OCI-LY7 (cell line): ENCODE measurements at regions not wholly inside any gene's neighbourhood (a gene's known extent, or its start where the extent isn't known, plus 50 kb on each side); places are given as distances from the start of the nearest gene placed in this dataset.

Experiments
- BruUV-seq: library from RNA; stranded (reverse); fragments of 400-500 nt; replicated peaks from 2 replicates; lab custom pipeline; 2021; lab: Mats Ljungman, UMichigan
- CTCF ChIA-PET: fragments of 300-600 bp; sonication (Branson Sonifier 250); formaldehyde crosslinking; loops from one replicate; lab custom pipeline; 2022; ENCODE audit warnings: antibody characterized with exemption; ENCODE audit not compliant: unreplicated experiment; lab: Charles Lee
- POLR2A ChIA-PET: fragments of 300-600 bp; sonication (Branson Sonifier 250); formaldehyde crosslinking; loops from one replicate; lab custom pipeline; 2022; ENCODE audit warnings: antibody characterized with exemption; lab: Charles Lee
- DNase-seq: peaks from one replicate; pipeline ENCODE4 v3.0.0-alpha.2; 2015; ENCODE audit warnings: low spot score
- H2AFZ ChIP-seq: fragments of 200-600 bp; sonication (generic), shearing (Covaris generic); 2 replicates; pipeline ENCODE4 v1.6.1; 2014; ENCODE audit warnings: mild to moderate bottlenecking, antibody characterized with exemption, low read length, moderate library complexity
- H3K27ac ChIP-seq: fragments of 200-600 bp; sonication (generic); 2 replicates; pipeline ENCODE4 v1.5.1; 2014; ENCODE audit warnings: mixed run types, low read depth, mild to moderate bottlenecking, moderate library complexity, low read length, inconsistent platforms; ENCODE audit not compliant: poor library complexity, severe bottlenecking
- H3K36me3 ChIP-seq: fragments of 200-600 bp; sonication (generic); 2 replicates; pipeline ENCODE4 v1.6.1; 2014; ENCODE audit warnings: mild to moderate bottlenecking, antibody characterized with exemption, low read length, moderate library complexity, mixed read lengths; ENCODE audit not compliant: insufficient read depth
- H3K4me1 ChIP-seq: fragments of 200-600 bp; sonication (generic); 2 replicates; pipeline ENCODE4 v1.5.1; 2014; ENCODE audit warnings: mild to moderate bottlenecking, low read length; ENCODE audit not compliant: insufficient read depth, poor library complexity, severe bottlenecking
- H3K4me2 ChIP-seq: fragments of 200-600 bp; sonication (generic); 2 replicates; pipeline ENCODE4 v1.6.1; 2014; ENCODE audit warnings: mild to moderate bottlenecking, low read length
- H3K4me3 ChIP-seq: fragments of 200-600 bp; sonication (generic); 2 replicates; pipeline ENCODE4 v1.5.1; 2014; ENCODE audit warnings: mild to moderate bottlenecking, low read depth, low read length; ENCODE audit not compliant: poor library complexity, severe bottlenecking
- H3K79me2 ChIP-seq: fragments of 200-600 bp; sonication (generic); 2 replicates; pipeline ENCODE4 v1.6.1; 2016; ENCODE audit warnings: low read depth, mild to moderate bottlenecking, low read length, moderate library complexity, mixed read lengths; ENCODE audit not compliant: insufficient read depth
- H3K9me2 ChIP-seq: fragments of 200-600 bp; sonication (generic); 2 replicates; pipeline ENCODE4 v1.6.1; 2016; ENCODE audit warnings: mild to moderate bottlenecking, low read length, mixed read lengths; ENCODE audit not compliant: insufficient read depth
- H3K9me3 ChIP-seq: fragments of 200-600 bp; sonication (generic); 2 replicates; pipeline ENCODE4 v1.6.1; 2014; ENCODE audit warnings: mild to moderate bottlenecking, mixed run types, low read length, mixed read lengths
- H4K20me1 ChIP-seq: fragments of 200-600 bp; sonication (generic); 2 replicates; pipeline ENCODE4 v1.6.1; 2014; ENCODE audit warnings: mild to moderate bottlenecking, antibody characterized with exemption, low read length, moderate library complexity, mixed read lengths; ENCODE audit not compliant: insufficient read depth
- CTCF ChIP-seq: fragments of 200-600 bp; sonication (generic); conservative IDR thresholded peaks from 2 replicates; pipeline ENCODE4 v1.5.1; 2014; ENCODE audit warnings: mild to moderate bottlenecking, antibody characterized with exemption, low read length, moderate library complexity, mixed read lengths
- EZH2phosphoT487 ChIP-seq: fragments of 200-600 bp; sonication (generic); IDR thresholded peaks from 2 replicates; pipeline ENCODE4 v1.6.1; 2018; ENCODE audit warnings: low read depth, borderline replicate concordance, mild to moderate bottlenecking, mixed run types, antibody characterized with exemption, low read length, moderate library complexity, mixed read lengths
- intact Hi-C: fragments of 100-400 bp; cut with micrococcal nuclease; formaldehyde crosslinking; loops from one replicate; pipeline ENCODE4 v1.10.0; 2022; ENCODE audit not compliant: unreplicated experiment

GRCh38 chr12:72888693-72889092 is 616.5 kb downstream of the TRHDE start:
- no peaks in the 10 kb centered on the region for H3K9me2 ChIP-seq
- no peak overlapping the region for H3K4me3 ChIP-seq
- ChIA-PET CTCF (no interaction called here), POLR2A (no interaction called here)
- no peak overlapping the region for H3K4me2 ChIP-seq
- no peaks in the 10 kb centered on the region for H3K79me2 ChIP-seq
- H4K20me1 ChIP-seq = no peaks in the 10 kb centered on the region
- no peaks in the 10 kb centered on the region for H3K9me3 ChIP-seq
- intact Hi-C loops = no loop called here
- no peak for TF ChIP-seq EZH2phosphoT487
- H3K36me3 ChIP-seq = no peaks in the 10 kb centered on the region
- no peaks in the 10 kb centered on the region for H3K4me1 ChIP-seq
- no peak for DNase-seq
- no peak overlapping the region for H2AFZ ChIP-seq
- H3K27ac ChIP-seq = no peak overlapping the region
- no TSS peak for BruUV-seq

- H4K20me1 ChIP-seq = no peaks in the 10 kb centered on the region
- no peak for DNase-seq
- no peak overlapping the region for H3K4me3 ChIP-seq
- no peak overlapping the region for H3K27ac ChIP-seq
- no peaks in the 10 kb centered on the region for H3K4me1 ChIP-seq
- H2AFZ ChIP-seq = no peak overlapping the region
- no peaks in the 10 kb centered on the region for H3K9me3 ChIP-seq
- ChIA-PET CTCF (no interaction called here), POLR2A (no interaction called here)
- H3K36me3 ChIP-seq = no peaks in the 10 kb centered on the region
- no peak for TF ChIP-seq CTCF
- TF ChIP-seq EZH2phosphoT487 = no peak
- H3K79me2 ChIP-seq = no peaks in the 10 kb centered on the region
- intact Hi-C loops = no loop called here
- no peaks in the 10 kb centered on the region for H3K9me2 ChIP-seq
- no peak overlapping the region for H3K4me2 ChIP-seq
- BruUV-seq = no TSS peak
Measured at GRCh38 chr12:72889791-72890190, 617.6 kb downstream of the TRHDE start.

- no peak for DNase-seq
- no peaks in the 10 kb centered on the region for H3K79me2 ChIP-seq
- TF ChIP-seq CTCF = no peak
- TF ChIP-seq EZH2phosphoT487 = no peak
- POLR2A ChIA-PET = no interaction called here
- no peaks in the 10 kb centered on the region for H3K9me2 ChIP-seq
- H2AFZ ChIP-seq = no peak overlapping the region
- H3K9me3 ChIP-seq = no peaks in the 10 kb centered on the region
- H3K4me1 ChIP-seq = no peaks in the 10 kb centered on the region
- intact Hi-C loops = no loop called here
- no TSS peak for BruUV-seq
- no peak overlapping the region for H3K4me3 ChIP-seq
- H4K20me1 ChIP-seq = no peaks in the 10 kb centered on the region
- H3K4me2 ChIP-seq = no peak overlapping the region
- no peak overlapping the region for H3K27ac ChIP-seq
- H3K36me3 ChIP-seq = no peaks in the 10 kb centered on the region
- CTCF ChIA-PET = no interaction called here
Measured at GRCh38 chr12:72901685-72902084, 629.5 kb downstream of the TRHDE start.
